Endothelial cell (in vitro differentiated cells): ENCODE measurements at regions not wholly inside any gene's neighbourhood (a gene's known extent, or its start where the extent isn't known, plus 50 kb on each side); places are given as distances from the start of the nearest gene placed in this dataset.
"Not testable (repeated sequence)": the region's sequence is repeated elsewhere in the genome, so short reads cannot be mapped to it uniquely, and the experiment has no call there.

Experiments used
- DNase-seq: peaks from one replicate; pipeline ENCODE4 v3.0.0; 2021; ENCODE audit warnings: low spot score
- H3K27ac Mint-ChIP-seq: one replicate; pipeline ENCODE4 v1.8.0; 2021; ENCODE audit warnings: mixed read lengths, inconsistent platforms; ENCODE audit not compliant: unreplicated experiment
- H3K27me3 Mint-ChIP-seq: one replicate; pipeline ENCODE4 v1.8.0; 2021; ENCODE audit warnings: mild to moderate bottlenecking, moderate library complexity, mixed read lengths, inconsistent platforms; ENCODE audit not compliant: unreplicated experiment
- H3K36me3 Mint-ChIP-seq: one replicate; pipeline ENCODE4 v1.8.0; 2021; ENCODE audit warnings: mild to moderate bottlenecking, low read depth, mixed read lengths, inconsistent platforms; ENCODE audit not compliant: unreplicated experiment
- H3K4me1 Mint-ChIP-seq: one replicate; pipeline ENCODE4 v1.8.0; 2021; ENCODE audit warnings: mild to moderate bottlenecking, mixed read lengths, inconsistent platforms; ENCODE audit not compliant: unreplicated experiment
- H3K4me3 Mint-ChIP-seq: one replicate; pipeline ENCODE4 v1.8.0; 2021; ENCODE audit warnings: mild to moderate bottlenecking, mixed read lengths, inconsistent platforms; ENCODE audit not compliant: unreplicated experiment
- H3K9me3 Mint-ChIP-seq: one replicate; pipeline ENCODE4 v1.8.0; 2021; ENCODE audit warnings: mixed read lengths, inconsistent platforms; ENCODE audit not compliant: unreplicated experiment
- CTCF ChIP-seq: fragments of 200-600 bp; sonication (generic); IDR thresholded peaks from one replicate; pipeline ENCODE4 v1.5.0; 2021; ENCODE audit warnings: antibody characterized with exemption; ENCODE audit not compliant: unreplicated experiment

DNA sequence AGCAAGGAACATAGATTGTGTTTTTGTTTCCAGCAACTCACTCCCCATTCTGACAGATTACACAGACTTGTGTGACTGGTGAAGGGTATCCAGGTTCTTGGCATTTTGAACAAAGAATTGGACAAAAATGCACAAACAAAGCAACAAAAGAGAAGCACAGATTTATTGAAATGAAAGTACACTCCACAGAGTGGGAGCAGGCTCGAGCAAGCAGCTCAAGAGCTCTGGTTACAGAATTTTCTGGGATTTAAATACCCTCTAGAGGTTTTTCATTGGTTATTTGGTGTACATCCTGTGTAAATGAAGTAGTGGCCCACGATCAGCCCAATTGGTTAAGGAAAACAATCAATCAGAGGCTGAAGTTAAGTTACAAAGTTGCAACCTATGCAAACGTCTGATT is 155.0 kb upstream of the JADE1 start:
- Mint-ChIP-seq H3K9me3 (no peaks in the 10 kb centered on the region), H3K27me3 (peaks cover 4% of the 10 kb centered on the region), H3K4me1 (peaks cover 6% of the 10 kb centered on the region), H3K4me3 (no peak overlapping the region), H3K36me3 (no peaks in the 10 kb centered on the region), H3K27ac (no peak overlapping the region)
- DNase-seq, result no peak
- TF ChIP-seq CTCF, result no peak

DNA sequence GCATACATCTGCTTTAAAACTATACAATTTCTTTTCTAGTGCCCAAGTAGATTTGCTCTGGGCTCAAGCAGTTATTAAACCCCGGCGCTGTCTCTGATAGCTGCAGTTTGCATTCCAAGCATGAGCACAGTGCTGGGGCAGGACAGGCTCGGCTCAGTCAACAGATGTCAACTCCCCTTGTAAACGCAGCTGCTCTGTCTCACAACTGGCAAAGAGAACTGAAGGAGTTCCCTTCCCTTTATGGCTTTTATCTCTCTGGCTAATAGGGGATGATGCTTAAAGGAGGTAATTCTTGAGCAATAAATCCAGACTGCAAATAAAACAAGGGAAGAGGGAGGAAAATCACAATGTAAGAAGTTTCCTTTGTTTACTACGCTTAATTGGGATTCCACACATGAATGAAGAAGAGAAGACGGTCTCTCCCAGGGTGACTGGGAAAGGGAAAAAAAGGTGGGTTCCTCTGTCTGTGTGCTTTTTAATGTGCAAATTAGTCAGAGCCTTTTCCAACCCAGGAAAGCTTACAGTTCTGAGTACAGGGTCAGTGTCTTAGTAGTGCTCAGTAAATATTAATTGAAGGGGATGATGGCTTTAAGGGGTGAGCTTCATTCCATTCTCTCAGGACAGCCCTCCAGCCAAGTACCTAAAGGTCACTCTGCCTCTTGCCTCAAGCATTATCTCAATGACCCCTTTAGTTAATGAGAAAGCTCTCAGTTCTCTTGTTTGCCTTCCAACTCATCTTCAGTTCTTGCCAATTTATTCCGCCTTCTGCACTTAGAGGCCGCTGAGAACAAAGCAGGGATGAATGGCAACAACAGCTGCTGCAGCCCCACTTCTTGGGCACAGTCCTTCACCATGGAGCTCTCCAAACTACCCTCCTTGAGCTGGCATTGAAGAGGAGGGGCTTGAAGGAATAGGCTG is 155.7 kb upstream of the JADE1 start:
- Mint-ChIP-seq H3K27me3 (peaks cover 4% of the 10 kb centered on the region), H3K27ac (no peak overlapping the region), H3K9me3 (no peaks in the 10 kb centered on the region), H3K36me3 (no peaks in the 10 kb centered on the region), H3K4me1 (peaks cover 6% of the 10 kb centered on the region), H3K4me3 (no peak overlapping the region)
- no peak for TF ChIP-seq CTCF
- no peak for DNase-seq

- H3K4me1 Mint-ChIP-seq, result peaks cover 6% of the 10 kb centered on the region
- no peaks in the 10 kb centered on the region for H3K9me3 Mint-ChIP-seq
- H3K4me3 Mint-ChIP-seq, result no peak overlapping the region
- no peak overlapping the region for H3K27ac Mint-ChIP-seq
- no peak for DNase-seq
- H3K27me3 Mint-ChIP-seq, result peaks cover 4% of the 10 kb centered on the region
- H3K36me3 Mint-ChIP-seq, result peaks cover 7% of the 10 kb centered on the region
- TF ChIP-seq CTCF, result no peak
Measured at GRCh38 chr4:128649575-128650205, 159.8 kb upstream of the JADE1 start.

GRCh38 chr4:128649161-128649560 is 160.3 kb upstream of the JADE1 start:
- H3K27ac Mint-ChIP-seq, result no peak overlapping the region
- no peaks in the 10 kb centered on the region for H3K9me3 Mint-ChIP-seq
- no peak overlapping the region for H3K4me3 Mint-ChIP-seq
- H3K36me3 Mint-ChIP-seq, result peaks cover 7% of the 10 kb centered on the region
- H3K4me1 Mint-ChIP-seq, result peaks cover 6% of the 10 kb centered on the region
- DNase-seq, result no peak
- H3K27me3 Mint-ChIP-seq, result peaks cover 4% of the 10 kb centered on the region
- TF ChIP-seq CTCF, result no peak

- no peak overlapping the region for H3K27ac Mint-ChIP-seq
Measured at GRCh38 chr4:128648021-128648420, 161.5 kb upstream of the JADE1 start.

DNA sequence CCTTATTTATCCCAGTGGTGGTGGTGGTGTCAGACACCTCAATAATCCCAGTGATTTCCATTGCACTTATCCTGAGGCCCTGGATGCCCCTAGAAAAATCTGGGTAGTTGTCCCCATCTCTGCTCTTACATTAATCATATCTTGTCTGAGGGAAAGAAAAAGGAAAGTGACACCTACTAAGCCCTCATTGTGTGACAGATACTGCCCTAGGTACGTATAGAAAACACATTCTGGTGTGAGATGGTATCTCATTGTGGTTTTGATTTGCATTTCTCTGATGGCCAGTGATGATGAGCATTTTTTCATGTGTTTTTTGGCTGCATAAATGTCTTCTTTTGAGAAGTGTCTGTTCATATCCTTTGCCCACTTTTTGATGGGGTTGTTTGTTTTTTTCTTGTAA is 162.6 kb upstream of the JADE1 start:
- not testable (repeated sequence) for H3K4me3 Mint-ChIP-seq, H3K36me3 Mint-ChIP-seq, H3K9me3 Mint-ChIP-seq, H3K27ac Mint-ChIP-seq, H3K27me3 Mint-ChIP-seq, H3K4me1 Mint-ChIP-seq, DNase-seq

More at GRCh38 chr4:128648021-128648420, 161.5 kb upstream of the JADE1 start:
- H3K4me1 Mint-ChIP-seq, result no peaks in the 10 kb centered on the region
- H3K4me3 Mint-ChIP-seq, result no peak overlapping the region
- TF ChIP-seq CTCF, result no peak
- peaks cover 7% of the 10 kb centered on the region for H3K36me3 Mint-ChIP-seq
- no peaks in the 10 kb centered on the region for H3K9me3 Mint-ChIP-seq
- no peaks in the 10 kb centered on the region for H3K27me3 Mint-ChIP-seq
- no peak for DNase-seq
